ENCODE measurements at regions not wholly inside any gene's neighbourhood (a gene's known extent, or its start where the extent isn't known, plus 50 kb on each side); places are given as distances from the start of the nearest gene placed in this dataset.

GRCh38 chr13:106918557-106918860 is 350.6 kb upstream of the ARGLU1 start:
- Histone ChIP-seq H3K36me3 (ENCODE audit: control insufficient read depth, insufficient read depth, low read length) (no peaks in the 10 kb centered on the region), H3K27me3 (ENCODE audit: control insufficient read depth, insufficient read depth, low read length) (no peaks in the 10 kb centered on the region), H3K4me3 (ENCODE audit: low read depth, low read length) (no peak overlapping the region)
- TF ChIP-seq CTCF (IDR thresholded peaks at IDR 0.05; ENCODE audit: insufficient read depth, low read length, severe bottlenecking) = no peak
- FAIRE-seq = no peak
- DNase-seq (ENCODE audit: low read depth) = no peak

GRCh38 chr13:106917673-106918556 is 350.0 kb upstream of the ARGLU1 start:
- peak overlapping the region; percentile 59 for H3K4me3 ChIP-seq (ENCODE audit: low read depth, low read length)
- FAIRE-seq = no peak
- peak; percentile 91 for TF ChIP-seq CTCF (IDR thresholded peaks at IDR 0.05; ENCODE audit: insufficient read depth, low read length, severe bottlenecking)
- DNase-seq (ENCODE audit: low read depth) = peak; percentile 36
- no peaks in the 10 kb centered on the region for H3K27me3 ChIP-seq (ENCODE audit: control insufficient read depth, insufficient read depth, low read length)
- no peaks in the 10 kb centered on the region for H3K36me3 ChIP-seq (ENCODE audit: control insufficient read depth, insufficient read depth, low read length)

GRCh38 chr13:106917024-106917571 is 349.2 kb upstream of the ARGLU1 start:
- FAIRE-seq (no peak), DNase-seq (ENCODE audit: low read depth) (no peak)
- TF ChIP-seq CTCF (IDR thresholded peaks at IDR 0.05; ENCODE audit: insufficient read depth, low read length, severe bottlenecking) = no peak

GRCh38 chr13:106916329-106916976 is 348.5 kb upstream of the ARGLU1 start:
- Histone ChIP-seq H3K36me3 (ENCODE audit: control insufficient read depth, insufficient read depth, low read length) (no peaks in the 10 kb centered on the region), H3K4me3 (ENCODE audit: low read depth, low read length) (no peak overlapping the region), H3K27me3 (ENCODE audit: control insufficient read depth, insufficient read depth, low read length) (no peaks in the 10 kb centered on the region)
- FAIRE-seq (no peak), DNase-seq (ENCODE audit: low read depth) (no peak)
- TF ChIP-seq CTCF (IDR thresholded peaks at IDR 0.05; ENCODE audit: insufficient read depth, low read length, severe bottlenecking) = no peak

More at GRCh38 chr13:106917024-106917571, 349.2 kb upstream of the ARGLU1 start:
- Histone ChIP-seq H3K27me3 (ENCODE audit: control insufficient read depth, insufficient read depth, low read length) (no peaks in the 10 kb centered on the region), H3K4me3 (ENCODE audit: low read depth, low read length) (peak overlapping the region; percentile 59), H3K36me3 (ENCODE audit: control insufficient read depth, insufficient read depth, low read length) (no peaks in the 10 kb centered on the region)

- Histone ChIP-seq H3K36me3 (ENCODE audit: control insufficient read depth, insufficient read depth, low read length) (no peaks in the 10 kb centered on the region), H3K27me3 (ENCODE audit: control insufficient read depth, insufficient read depth, low read length) (no peaks in the 10 kb centered on the region), H3K4me3 (ENCODE audit: low read depth, low read length) (no peak overlapping the region)
- DNase-seq (ENCODE audit: low read depth) (no peak), FAIRE-seq (no peak)
- no peak for TF ChIP-seq CTCF (IDR thresholded peaks at IDR 0.05; ENCODE audit: insufficient read depth, low read length, severe bottlenecking)
Measured at GRCh38 chr13:106915146-106915545, 347.2 kb upstream of the ARGLU1 start.

All from bronchial epithelial cell (primary cell).